ENCODE measurements at regions not wholly inside any gene's neighbourhood (a gene's known extent, or its start where the extent isn't known, plus 50 kb on each side); places are given as distances from the start of the nearest gene placed in this dataset.

DNA sequence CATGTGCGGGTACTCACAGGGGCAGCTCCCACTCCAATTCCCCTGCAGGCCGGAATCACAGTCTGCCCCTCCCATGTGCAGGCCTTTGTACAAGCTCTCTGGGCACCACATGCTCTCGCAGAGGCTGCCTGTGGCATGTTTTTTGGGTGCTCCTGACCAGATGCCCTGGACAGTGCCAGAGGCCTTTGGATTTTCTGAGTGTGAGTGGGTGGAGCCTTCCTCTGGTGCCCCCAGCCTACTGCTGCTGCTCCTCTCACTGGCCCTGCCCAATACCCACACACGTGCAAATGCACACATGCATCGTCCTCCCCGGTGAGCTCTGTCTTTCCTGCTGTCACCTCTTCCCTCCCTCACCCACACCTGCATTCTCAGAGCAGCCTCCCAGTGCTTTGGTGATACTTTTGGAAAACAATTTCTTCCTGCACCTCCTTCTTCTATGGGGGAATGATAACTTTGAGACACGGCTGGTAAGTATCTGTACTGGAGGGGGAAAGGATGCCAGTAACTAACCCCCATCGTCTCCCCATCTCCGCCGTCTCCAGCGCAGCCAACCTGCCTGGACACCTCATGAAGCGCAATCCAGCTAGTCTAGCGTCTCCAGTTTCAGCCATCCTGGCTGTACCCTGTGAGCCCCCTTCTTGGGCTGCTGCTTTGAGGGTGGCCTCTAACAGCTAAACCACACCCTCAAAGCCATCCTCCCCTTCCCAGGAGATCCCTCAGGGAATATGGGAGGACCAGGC is 229.4 kb upstream of the TOPAZ1 start:
- no TSS peak for BruUV-seq (replicated peaks)
- no peak for TF ChIP-seq SRF (IDR thresholded peaks at IDR 0.05; ENCODE audit: low read depth in 2 of 2, low read length in 2 of 2)
- no peak for TF ChIP-seq MTA3 (IDR thresholded peaks at IDR 0.05; ENCODE audit: borderline replicate concordance, low read length)
- TF ChIP-seq POLR2AphosphoS5 (IDR thresholded peaks at IDR 0.05; ENCODE audit: low read length) = no peak
- no peak for TF ChIP-seq ZNF622 (IDR thresholded peaks at IDR 0.05)
- TF ChIP-seq, protein P1, sequence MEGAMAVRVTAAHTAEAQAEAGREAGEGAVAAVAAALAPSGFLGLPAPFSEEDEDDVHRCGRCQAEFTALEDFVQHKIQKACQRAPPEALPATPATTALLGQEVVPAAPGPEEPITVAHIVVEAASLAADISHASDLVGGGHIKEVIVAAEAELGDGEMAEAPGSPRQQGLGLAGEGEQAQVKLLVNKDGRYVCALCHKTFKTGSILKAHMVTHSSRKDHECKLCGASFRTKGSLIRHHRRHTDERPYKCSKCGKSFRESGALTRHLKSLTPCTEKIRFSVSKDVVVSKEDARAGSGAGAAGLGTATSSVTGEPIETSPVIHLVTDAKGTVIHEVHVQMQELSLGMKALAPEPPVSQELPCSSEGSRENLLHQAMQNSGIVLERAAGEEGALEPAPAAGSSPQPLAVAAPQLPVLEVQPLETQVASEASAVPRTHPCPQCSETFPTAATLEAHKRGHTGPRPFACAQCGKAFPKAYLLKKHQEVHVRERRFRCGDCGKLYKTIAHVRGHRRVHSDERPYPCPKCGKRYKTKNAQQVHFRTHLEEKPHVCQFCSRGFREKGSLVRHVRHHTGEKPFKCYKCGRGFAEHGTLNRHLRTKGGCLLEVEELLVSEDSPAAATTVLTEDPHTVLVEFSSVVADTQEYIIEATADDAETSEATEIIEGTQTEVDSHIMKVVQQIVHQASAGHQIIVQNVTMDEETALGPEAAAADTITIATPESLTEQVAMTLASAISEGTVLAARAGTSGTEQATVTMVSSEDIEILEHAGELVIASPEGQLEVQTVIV (IDR thresholded peaks at IDR 0.05; ENCODE audit: borderline replicate concordance, partially characterized antibody) = no peak
- TF ChIP-seq, protein P2, sequence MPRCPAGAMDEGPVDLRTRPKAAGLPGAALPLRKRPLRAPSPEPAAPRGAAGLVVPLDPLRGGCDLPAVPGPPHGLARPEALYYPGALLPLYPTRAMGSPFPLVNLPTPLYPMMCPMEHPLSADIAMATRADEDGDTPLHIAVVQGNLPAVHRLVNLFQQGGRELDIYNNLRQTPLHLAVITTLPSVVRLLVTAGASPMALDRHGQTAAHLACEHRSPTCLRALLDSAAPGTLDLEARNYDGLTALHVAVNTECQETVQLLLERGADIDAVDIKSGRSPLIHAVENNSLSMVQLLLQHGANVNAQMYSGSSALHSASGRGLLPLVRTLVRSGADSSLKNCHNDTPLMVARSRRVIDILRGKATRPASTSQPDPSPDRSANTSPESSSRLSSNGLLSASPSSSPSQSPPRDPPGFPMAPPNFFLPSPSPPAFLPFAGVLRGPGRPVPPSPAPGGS (IDR thresholded peaks at IDR 0.05; ENCODE audit: borderline replicate concordance, insufficient read depth, low read depth, low read length, poor library complexity, severe bottlenecking) = no peak
- TF ChIP-seq SREBF2 (IDR thresholded peaks at IDR 0.05; ENCODE audit: low read length) = no peak
- TF ChIP-seq, protein P3, sequence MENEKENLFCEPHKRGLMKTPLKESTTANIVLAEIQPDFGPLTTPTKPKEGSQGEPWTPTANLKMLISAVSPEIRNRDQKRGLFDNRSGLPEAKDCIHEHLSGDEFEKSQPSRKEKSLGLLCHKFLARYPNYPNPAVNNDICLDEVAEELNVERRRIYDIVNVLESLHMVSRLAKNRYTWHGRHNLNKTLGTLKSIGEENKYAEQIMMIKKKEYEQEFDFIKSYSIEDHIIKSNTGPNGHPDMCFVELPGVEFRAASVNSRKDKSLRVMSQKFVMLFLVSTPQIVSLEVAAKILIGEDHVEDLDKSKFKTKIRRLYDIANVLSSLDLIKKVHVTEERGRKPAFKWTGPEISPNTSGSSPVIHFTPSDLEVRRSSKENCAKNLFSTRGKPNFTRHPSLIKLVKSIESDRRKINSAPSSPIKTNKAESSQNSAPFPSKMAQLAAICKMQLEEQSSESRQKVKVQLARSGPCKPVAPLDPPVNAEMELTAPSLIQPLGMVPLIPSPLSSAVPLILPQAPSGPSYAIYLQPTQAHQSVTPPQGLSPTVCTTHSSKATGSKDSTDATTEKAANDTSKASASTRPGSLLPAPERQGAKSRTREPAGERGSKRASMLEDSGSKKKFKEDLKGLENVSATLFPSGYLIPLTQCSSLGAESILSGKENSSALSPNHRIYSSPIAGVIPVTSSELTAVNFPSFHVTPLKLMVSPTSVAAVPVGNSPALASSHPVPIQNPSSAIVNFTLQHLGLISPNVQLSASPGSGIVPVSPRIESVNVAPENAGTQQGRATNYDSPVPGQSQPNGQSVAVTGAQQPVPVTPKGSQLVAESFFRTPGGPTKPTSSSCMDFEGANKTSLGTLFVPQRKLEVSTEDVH (IDR thresholded peaks at IDR 0.05; ENCODE audit: low read depth, partially characterized antibody) = no peak
- no peak for TF ChIP-seq FOXM1 (IDR thresholded peaks at IDR 0.05; ENCODE audit: low read depth, low read length)
- no peak for TF ChIP-seq RELA (IDR thresholded peaks at IDR 0.05; ENCODE audit: borderline replicate concordance, partially characterized antibody)
- no peak for TF ChIP-seq IKZF2 (IDR thresholded peaks at IDR 0.05)
- TF ChIP-seq, protein P4, sequence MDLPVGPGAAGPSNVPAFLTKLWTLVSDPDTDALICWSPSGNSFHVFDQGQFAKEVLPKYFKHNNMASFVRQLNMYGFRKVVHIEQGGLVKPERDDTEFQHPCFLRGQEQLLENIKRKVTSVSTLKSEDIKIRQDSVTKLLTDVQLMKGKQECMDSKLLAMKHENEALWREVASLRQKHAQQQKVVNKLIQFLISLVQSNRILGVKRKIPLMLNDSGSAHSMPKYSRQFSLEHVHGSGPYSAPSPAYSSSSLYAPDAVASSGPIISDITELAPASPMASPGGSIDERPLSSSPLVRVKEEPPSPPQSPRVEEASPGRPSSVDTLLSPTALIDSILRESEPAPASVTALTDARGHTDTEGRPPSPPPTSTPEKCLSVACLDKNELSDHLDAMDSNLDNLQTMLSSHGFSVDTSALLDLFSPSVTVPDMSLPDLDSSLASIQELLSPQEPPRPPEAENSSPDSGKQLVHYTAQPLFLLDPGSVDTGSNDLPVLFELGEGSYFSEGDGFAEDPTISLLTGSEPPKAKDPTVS (IDR thresholded peaks at IDR 0.05; ENCODE audit: low read depth, low read length) = no peak
- no peak for TF ChIP-seq NR2C2 (IDR thresholded peaks at IDR 0.05; ENCODE audit: borderline replicate concordance, control insufficient read depth, insufficient read length, low read depth)
- no peak for TF ChIP-seq HDGF (IDR thresholded peaks at IDR 0.05)
- no peak for TF ChIP-seq CHD1 (IDR thresholded peaks at IDR 0.05; ENCODE audit: low read depth, low read length)
- no peak for TF ChIP-seq EP300 (IDR thresholded peaks at IDR 0.05; ENCODE audit: borderline replicate concordance in 1 of 2, control insufficient read depth in 1 of 2, low read depth in 2 of 2, low read length in 2 of 2)

More for the DNA sequence above, 229.4 kb upstream of the TOPAZ1 start:
- ChIA-PET SMC1A (ENCODE audit: uncharacterized antibody, unreplicated experiment) (no interaction called here), POLR2A (no interaction called here), RAD21 (ENCODE audit: unreplicated experiment) (no interaction called here), CTCF (no interaction called here)
- FAIRE-seq = no peak
- Histone ChIP-seq H3K27me3 (replicated peaks in 1 of 2; ENCODE audit: control insufficient read depth in 2 of 2, insufficient read depth in 2 of 2, low read length in 1 of 2) (no peaks in the 10 kb centered on the region), H2AFZ (ENCODE audit: control insufficient read depth, low read depth, low read length) (no peak overlapping the region), H4K20me1 (ENCODE audit: control insufficient read depth, insufficient read depth) (no peaks in the 10 kb centered on the region), H3K4me1 (ENCODE audit: control insufficient read depth, insufficient read depth, low read length) (no peaks in the 10 kb centered on the region; the same call in 1 of the 2 replicates), H3K27ac (ENCODE audit: control insufficient read depth, insufficient read depth) (no peak overlapping the region), H3K9ac (ENCODE audit: control insufficient read depth, insufficient read depth, low read length) (no peak overlapping the region), H3K36me3 (ENCODE audit: control insufficient read depth in 2 of 2, insufficient read depth in 2 of 2, low read length in 1 of 2) (no peaks in the 10 kb centered on the region; a peak in 2 of 4 replicates), H3K9me3 (replicated peaks; ENCODE audit: control insufficient read depth, insufficient read depth, low read length) (no peaks in the 10 kb centered on the region), H3K4me2 (ENCODE audit: control insufficient read depth, insufficient read depth) (no peak overlapping the region), H3K4me3 (no peak overlapping the region), H3K79me2 (ENCODE audit: control insufficient read depth, insufficient read depth, low read length) (peaks cover 5% of the 10 kb centered on the region)
- 64% methylated on average over 13 of the region's 13 CpGs for WGBS (ENCODE audit: insufficient coverage, insufficient replicate concordance, low lambda C conversion rate, missing lambda C conversion rate)
- ATAC-seq = no peak
- in situ Hi-C loops (cut with MboI) = no loop called here
- no peak for DNase-seq (ENCODE audit: low read depth, low spot score)
- intact Hi-C loops (cut with micrococcal nuclease; ENCODE audit: unreplicated experiment) = no loop called here
